Dendritic cell treated with granulocyte-macrophage colony-stimulating factor and Interleukin-4, amounts not matched to agents 40 ng/mL and 50 ng/mL, for 4 days (primary cell): ENCODE measurements at regions not wholly inside any gene's neighbourhood (a gene's known extent, or its start where the extent isn't known, plus 50 kb on each side); places are given as distances from the start of the nearest gene placed in this dataset.
"Not testable (repeated sequence)": the region's sequence is repeated elsewhere in the genome, so short reads cannot be mapped to it uniquely, and the experiment has no call there.

Source experiments
- H3K27ac Mint-ChIP-seq: one replicate; pipeline ENCODE4 v1.8.0; 2022; ENCODE audit warnings: mild to moderate bottlenecking, mixed read lengths
- H3K27me3 Mint-ChIP-seq: one replicate; pipeline ENCODE4 v1.8.0; 2022; ENCODE audit warnings: mild to moderate bottlenecking, mixed read lengths
- H3K36me3 Mint-ChIP-seq: one replicate; pipeline ENCODE4 v1.8.0; 2022; ENCODE audit warnings: low read depth, mixed read lengths
- H3K4me1 Mint-ChIP-seq: one replicate; pipeline ENCODE4 v1.8.0; 2022; ENCODE audit warnings: low read depth, mixed read lengths
- H3K4me3 Mint-ChIP-seq: one replicate; pipeline ENCODE4 v1.8.0; 2022; ENCODE audit warnings: mild to moderate bottlenecking, moderate library complexity, mixed read lengths
- H3K9me3 Mint-ChIP-seq: one replicate; pipeline ENCODE4 v1.8.0; 2022; ENCODE audit warnings: mixed read lengths
- intact Hi-C: fragments of 100-400 bp; cut with micrococcal nuclease; formaldehyde crosslinking; loops from one replicate; pipeline ENCODE4 v1.15.0; 2022

DNA sequence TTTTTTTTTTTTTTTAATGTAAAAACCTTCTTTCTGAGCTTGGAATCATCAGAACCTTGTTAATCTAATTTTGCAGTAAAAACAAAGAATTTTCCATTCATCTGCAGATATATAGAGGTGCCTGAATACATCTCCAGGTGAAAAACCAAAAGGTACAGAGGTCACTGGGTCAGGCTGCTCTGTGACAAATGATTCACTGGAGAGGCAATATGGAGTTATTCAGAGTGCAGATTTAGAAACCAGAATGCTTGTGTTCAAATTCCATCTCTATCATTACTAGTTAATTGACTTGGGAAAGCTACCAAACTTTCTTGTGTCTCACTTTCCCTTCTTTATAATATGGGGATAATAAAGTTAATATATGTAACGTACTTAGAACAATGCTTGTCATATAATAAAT lies 51.5 kb upstream of the C1orf53 start:
- Mint-ChIP-seq H3K9me3 (no peaks in the 10 kb centered on the region), H3K4me3 (no peak overlapping the region), H3K27me3 (no peaks in the 10 kb centered on the region), H3K4me1 (peaks cover 9% of the 10 kb centered on the region), H3K36me3 (no peaks in the 10 kb centered on the region), H3K27ac (no peak overlapping the region)
- intact Hi-C loops = no loop called here

DNA sequence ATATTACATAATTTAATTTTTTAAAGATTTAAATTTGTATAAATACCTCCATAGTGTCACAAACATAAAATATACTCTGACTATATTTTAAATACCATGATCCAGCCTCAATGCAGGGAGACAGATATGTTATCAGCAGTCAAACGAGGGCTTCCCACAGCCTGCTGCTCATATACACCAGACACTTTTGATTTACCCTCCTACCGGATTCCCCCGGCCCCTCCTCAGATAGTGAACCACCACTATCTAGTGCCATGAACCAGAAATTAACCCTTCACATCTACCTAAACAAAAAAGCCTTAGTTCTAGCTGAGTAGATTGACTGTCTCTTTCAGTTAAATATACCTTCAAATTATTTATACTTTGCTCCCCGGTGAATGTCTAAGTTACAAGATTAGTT lies 52.4 kb upstream of the C1orf53 start:
- Mint-ChIP-seq H3K36me3 (no peaks in the 10 kb centered on the region), H3K4me1 (peaks cover 9% of the 10 kb centered on the region), H3K27ac (no peak overlapping the region), H3K27me3 (no peaks in the 10 kb centered on the region), H3K9me3 (no peaks in the 10 kb centered on the region), H3K4me3 (no peak overlapping the region)
- intact Hi-C loops = no loop called here

DNA sequence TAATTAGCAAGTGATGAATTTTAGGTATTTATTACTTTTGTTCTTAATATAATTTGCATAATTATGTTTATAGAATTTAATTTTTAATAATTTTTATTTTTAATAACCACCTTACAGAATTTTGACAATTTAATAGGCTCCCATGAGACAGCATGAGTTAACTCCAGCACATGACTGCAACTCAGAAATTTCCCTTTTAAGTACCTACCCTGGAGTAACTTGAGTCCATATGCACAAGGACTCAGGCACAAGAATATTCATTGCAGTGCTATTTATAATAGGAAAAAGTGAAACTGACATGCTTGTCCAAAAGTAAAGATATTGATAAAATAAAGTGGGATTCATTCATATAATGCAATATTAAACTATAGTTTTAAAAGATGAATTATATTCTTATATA lies 54.1 kb upstream of the C1orf53 start:
- Mint-ChIP-seq H3K4me1 (peaks cover 10% of the 10 kb centered on the region), H3K27me3 (no peaks in the 10 kb centered on the region), H3K27ac (no peak overlapping the region), H3K36me3 (no peaks in the 10 kb centered on the region), H3K9me3 (no peaks in the 10 kb centered on the region), H3K4me3 (no peak overlapping the region)
- intact Hi-C loops = no loop called here

DNA sequence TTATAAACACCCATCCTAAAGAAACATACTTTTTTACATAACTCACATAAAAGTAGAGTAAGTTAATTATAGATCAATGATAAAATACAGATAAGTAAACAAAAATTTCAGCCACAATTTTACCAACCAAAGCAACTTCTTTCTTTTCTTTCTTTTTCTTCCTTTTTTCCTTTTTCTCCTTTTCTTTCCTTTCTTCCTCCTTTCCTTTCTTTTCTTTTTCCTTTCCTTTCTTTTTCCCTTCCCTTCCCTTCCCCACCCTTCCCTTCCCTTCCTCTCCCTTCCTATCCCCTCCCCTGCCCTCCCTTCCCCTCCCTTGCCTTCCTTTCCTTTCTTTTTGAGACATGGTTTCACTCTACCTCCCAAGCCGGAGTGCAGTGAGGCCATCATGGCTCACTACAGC lies 56.5 kb upstream of the C1orf53 start:
- H3K27ac Mint-ChIP-seq = peak overlapping the region; percentile 58
- no peaks in the 10 kb centered on the region for H3K27me3 Mint-ChIP-seq
- H3K4me3 Mint-ChIP-seq = no peak overlapping the region
- intact Hi-C loops = no loop called here
- H3K36me3 Mint-ChIP-seq = no peaks in the 10 kb centered on the region
- H3K4me1 Mint-ChIP-seq = peaks cover 18% of the 10 kb centered on the region
- H3K9me3 Mint-ChIP-seq = no peaks in the 10 kb centered on the region

DNA sequence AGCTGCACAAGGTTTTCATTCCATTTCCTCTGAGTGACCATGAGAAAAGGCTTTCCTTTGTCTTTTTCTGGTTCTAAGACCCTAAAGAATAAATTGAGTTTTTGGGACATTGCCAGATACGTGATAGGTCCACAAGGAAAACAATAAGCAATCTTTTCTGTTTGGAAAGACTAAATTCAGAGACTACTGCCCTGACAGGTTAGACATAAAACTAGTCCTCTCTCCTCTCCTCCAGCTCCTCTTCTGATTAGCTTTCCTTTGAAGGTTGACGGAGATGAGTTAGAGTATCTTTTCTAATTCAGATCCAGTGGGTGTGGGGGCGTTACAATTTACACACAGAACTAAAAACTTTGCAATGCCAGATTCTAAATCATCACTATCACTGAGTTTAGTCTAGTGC lies 57.8 kb upstream of the C1orf53 start:
- Mint-ChIP-seq H3K27me3 (no peaks in the 10 kb centered on the region), H3K36me3 (no peaks in the 10 kb centered on the region), H3K4me3 (no peak overlapping the region), H3K4me1 (peaks cover 18% of the 10 kb centered on the region), H3K27ac (no peak overlapping the region), H3K9me3 (no peaks in the 10 kb centered on the region)
- intact Hi-C loops = no loop called here

DNA sequence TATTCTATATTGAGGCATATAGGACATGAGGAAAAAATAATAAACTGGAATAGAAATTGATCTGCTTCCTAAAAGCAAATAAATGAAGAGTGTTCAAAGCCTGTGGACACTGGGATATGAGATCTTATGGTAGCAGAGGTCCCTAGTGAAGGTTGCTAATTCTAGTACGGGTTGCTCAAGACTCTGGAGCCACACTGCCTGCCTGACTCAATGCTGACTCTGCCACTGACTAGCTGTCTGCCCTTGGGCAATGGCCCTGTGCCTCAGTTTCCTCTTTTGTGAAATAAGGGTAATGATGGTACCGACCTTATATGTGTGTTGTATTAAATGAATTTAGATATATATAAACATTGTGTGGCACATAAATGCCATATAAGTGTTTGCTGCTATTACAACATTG lies 59.0 kb upstream of the C1orf53 start:
- no peaks in the 10 kb centered on the region for H3K9me3 Mint-ChIP-seq
- H3K4me1 Mint-ChIP-seq = peaks cover 24% of the 10 kb centered on the region
- H3K36me3 Mint-ChIP-seq = no peaks in the 10 kb centered on the region
- intact Hi-C loops = no loop called here
- no peaks in the 10 kb centered on the region for H3K27me3 Mint-ChIP-seq
- no peak overlapping the region for H3K4me3 Mint-ChIP-seq
- H3K27ac Mint-ChIP-seq = peak overlapping the region; percentile 68

DNA sequence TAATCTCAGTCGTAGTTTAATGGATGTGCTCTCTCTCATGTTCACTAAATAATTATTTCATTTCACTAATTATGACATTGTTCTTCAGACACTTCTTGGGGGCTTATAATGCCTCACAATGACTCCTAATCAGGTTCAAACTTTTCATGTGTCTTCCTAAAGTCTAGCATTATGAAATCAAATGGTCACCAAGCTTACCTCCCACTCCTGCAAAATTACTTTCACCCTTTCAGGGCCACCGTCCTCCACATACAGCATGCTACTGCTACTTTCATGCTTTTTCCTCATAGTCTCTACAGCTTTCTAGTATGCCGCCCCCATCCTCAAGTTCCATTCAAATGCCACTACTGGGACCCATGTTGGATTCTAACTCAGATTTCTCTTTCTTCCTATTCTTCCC lies 59.8 kb upstream of the C1orf53 start:
- H3K36me3 Mint-ChIP-seq = no peaks in the 10 kb centered on the region

DNA sequence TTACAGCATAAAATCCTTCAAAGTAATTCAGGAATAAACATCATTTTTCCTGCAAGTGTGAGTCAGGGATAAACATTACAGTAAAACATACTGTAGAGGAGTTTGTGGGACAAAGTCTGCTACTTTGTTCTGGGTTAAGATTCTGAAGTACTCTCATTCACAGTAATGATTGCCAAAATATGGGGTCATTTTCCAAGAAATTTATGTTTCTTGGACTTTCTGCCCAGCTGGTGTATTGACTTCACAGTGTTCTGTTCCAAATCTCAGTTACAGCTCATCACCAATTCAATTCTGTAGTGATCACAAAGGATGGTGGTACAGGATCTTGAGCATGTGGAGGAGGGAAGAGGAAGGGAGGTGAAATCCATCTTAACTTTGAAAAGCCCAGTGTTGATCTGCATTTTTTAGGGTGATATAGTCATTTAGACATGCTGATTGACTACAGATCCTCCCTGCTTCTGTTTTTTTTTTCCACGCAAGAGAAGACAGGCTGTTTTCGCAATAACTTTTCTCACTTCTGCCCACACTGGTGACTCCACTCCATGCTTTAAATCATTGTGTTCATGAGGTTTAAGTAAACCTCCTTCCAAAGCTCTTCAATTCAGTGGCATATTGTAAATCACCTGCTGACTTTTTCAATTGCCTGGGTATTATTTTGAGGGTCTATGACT lies 60.4 kb upstream of the C1orf53 start:
- Mint-ChIP-seq H3K9me3 (no peaks in the 10 kb centered on the region), H3K36me3 (no peaks in the 10 kb centered on the region), H3K27me3 (no peaks in the 10 kb centered on the region), H3K27ac (peak overlapping the region; percentile 68), H3K4me3 (no peak overlapping the region), H3K4me1 (peaks cover 28% of the 10 kb centered on the region)
- intact Hi-C loops = loop anchor here (1.0 kb wide), 1 partner anchor 65 kb away; no protein-coding TSS in a partner anchor

More for the DNA sequence above, 59.8 kb upstream of the C1orf53 start:
- Mint-ChIP-seq H3K4me1 (peaks cover 28% of the 10 kb centered on the region), H3K4me3 (no peak overlapping the region), H3K27me3 (no peaks in the 10 kb centered on the region), H3K27ac (peak overlapping the region; percentile 68), H3K9me3 (no peaks in the 10 kb centered on the region)
- intact Hi-C loops = loop anchor here (1.0 kb wide), 1 partner anchor 65 kb away; no protein-coding TSS in a partner anchor

DNA sequence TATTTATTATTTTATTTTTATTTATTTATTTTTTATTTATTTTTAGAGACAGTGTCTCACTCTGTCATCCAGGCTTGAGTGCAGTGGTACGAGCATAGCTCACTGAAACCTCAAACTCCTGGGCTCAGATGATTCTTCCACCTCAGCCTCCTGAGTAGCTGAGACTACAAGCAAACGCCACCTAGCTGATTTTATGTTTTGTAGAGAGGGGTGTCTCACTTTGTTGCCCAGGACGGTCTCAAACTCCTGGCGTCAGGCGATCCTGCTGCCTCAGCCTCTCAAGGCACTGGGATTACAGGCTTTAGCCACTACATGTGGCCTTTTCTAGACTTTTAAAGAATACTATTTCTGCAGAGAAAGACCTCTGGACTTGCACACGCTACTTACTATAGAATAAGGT lies 61.3 kb upstream of the C1orf53 start:
- no peaks in the 10 kb centered on the region for H3K36me3 Mint-ChIP-seq
- H3K9me3 Mint-ChIP-seq = no peaks in the 10 kb centered on the region
- no peaks in the 10 kb centered on the region for H3K27me3 Mint-ChIP-seq
- intact Hi-C loops = no loop called here
- no peak overlapping the region for H3K4me3 Mint-ChIP-seq
- peak overlapping the region; percentile 68 for H3K27ac Mint-ChIP-seq
- H3K4me1 Mint-ChIP-seq = peaks cover 28% of the 10 kb centered on the region

DNA sequence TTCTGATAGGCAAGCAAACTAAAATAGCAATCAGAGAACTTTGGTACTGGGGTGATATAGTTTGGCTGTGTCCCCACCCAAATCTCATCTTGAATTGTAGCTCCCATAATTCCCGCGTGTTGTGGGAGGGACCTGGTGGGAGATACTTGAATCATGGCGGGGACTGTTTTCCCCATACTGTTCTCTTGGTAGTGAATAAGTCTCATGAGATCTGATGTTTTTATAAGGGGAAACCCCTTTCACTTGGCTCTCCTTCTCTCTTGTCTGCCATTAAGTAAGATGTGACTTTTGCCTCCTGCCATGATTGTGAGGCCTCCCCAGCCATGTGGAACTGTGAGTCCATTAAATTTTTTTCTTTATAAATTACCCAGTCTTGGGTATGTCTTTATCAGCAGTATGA lies 62.6 kb upstream of the C1orf53 start:
- H3K36me3 Mint-ChIP-seq, H3K4me3 Mint-ChIP-seq, H3K9me3 Mint-ChIP-seq, intact Hi-C loops, H3K27me3 Mint-ChIP-seq: not testable (repeated sequence)
- Mint-ChIP-seq H3K4me1 (peaks cover 28% of the 10 kb centered on the region), H3K27ac (peak overlapping the region; percentile 89)

DNA sequence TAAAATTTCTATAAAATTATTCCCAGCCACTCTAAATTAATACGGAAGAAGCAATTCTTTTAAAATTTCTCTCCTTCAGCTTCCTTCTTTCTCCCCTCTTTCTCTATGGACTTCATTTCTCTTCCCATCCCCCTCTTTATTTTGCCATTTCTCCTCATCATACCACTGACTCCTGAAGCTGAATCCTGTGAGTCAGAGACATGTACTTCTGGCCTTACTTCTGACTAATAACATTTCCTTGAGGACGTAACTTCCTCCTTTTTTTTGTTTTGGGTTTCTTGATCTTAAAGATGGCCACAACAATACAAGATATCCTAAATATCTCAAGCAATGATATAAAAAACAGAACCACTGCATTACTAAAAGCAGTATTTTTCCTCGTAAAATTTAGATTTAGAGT lies 63.6 kb upstream of the DENND1B start:
- Mint-ChIP-seq H3K4me3 (no peak overlapping the region), H3K4me1 (peaks cover 28% of the 10 kb centered on the region), H3K27ac (peak overlapping the region; percentile 89), H3K36me3 (no peaks in the 10 kb centered on the region), H3K9me3 (no peaks in the 10 kb centered on the region), H3K27me3 (no peaks in the 10 kb centered on the region)
- intact Hi-C loops = no loop called here

DNA sequence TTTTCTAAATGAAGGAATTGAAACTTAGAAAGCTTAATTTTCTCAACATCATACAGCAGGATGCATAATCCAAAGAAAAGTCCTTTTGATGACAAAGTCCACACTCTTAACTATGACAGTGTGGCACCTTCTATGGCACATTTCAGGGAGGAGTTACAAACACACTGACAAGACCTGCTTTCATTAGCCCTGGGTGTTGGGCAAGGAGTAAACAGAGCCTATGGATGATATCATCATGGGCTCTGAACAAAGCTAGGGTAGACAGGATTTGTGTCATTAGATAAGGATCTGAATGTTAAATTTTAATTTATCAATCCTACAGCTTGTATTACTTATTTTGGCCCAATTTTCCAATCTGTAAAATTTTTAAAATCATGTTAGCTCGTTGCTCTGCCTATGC lies 62.6 kb upstream of the DENND1B start:
- H3K4me3 Mint-ChIP-seq = no peak overlapping the region
- H3K9me3 Mint-ChIP-seq = no peaks in the 10 kb centered on the region
- intact Hi-C loops = no loop called here
- H3K27ac Mint-ChIP-seq = peak overlapping the region; percentile 89
- peaks cover 23% of the 10 kb centered on the region for H3K4me1 Mint-ChIP-seq
- no peaks in the 10 kb centered on the region for H3K36me3 Mint-ChIP-seq
- no peaks in the 10 kb centered on the region for H3K27me3 Mint-ChIP-seq

DNA sequence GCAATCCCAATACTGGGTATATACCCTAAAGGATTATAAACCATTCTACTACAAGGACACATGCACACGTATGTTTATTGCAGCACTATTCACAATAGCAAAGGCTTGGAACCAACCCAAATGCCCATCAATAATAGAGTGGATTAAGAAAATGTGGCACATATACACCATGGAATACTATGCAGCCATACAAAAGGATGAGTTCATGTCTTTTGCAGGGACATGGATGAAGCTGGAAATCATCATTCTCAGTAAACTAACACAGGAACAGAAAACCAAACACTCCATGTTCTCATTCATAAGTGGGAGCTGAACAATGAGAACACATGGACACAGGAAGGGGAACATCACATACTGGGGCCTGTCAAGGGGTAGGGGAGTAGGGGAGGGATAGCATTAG lies 61.1 kb upstream of the DENND1B start:
- intact Hi-C loops, H3K27me3 Mint-ChIP-seq, H3K4me3 Mint-ChIP-seq, H3K9me3 Mint-ChIP-seq, H3K36me3 Mint-ChIP-seq, H3K27ac Mint-ChIP-seq: not testable (repeated sequence)
- H3K4me1 Mint-ChIP-seq = peaks cover 11% of the 10 kb centered on the region

DNA sequence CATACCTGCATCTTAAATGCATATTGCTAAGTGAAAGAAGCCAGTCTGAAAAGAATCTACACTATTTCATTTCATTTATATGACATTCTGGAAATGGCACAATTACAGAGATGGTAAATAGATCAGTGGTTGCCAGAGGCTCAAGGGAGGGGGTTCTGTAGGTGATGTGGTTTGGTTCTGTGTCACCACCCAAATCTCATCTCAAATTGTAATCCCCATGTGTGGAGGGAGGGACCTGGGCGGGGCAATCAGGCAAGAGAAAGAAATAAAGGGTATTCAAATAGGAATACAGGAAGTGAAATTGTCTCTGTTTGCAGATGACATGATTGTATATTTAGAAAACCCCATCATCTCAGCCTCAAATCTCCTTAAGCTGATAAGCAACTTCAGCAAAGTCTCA lies 53.7 kb upstream of the DENND1B start:
- H3K36me3 Mint-ChIP-seq, H3K4me1 Mint-ChIP-seq, intact Hi-C loops, H3K27ac Mint-ChIP-seq, H3K27me3 Mint-ChIP-seq, H3K4me3 Mint-ChIP-seq: not testable (repeated sequence)
- H3K9me3 Mint-ChIP-seq = peaks cover 28% of the 10 kb centered on the region

DNA sequence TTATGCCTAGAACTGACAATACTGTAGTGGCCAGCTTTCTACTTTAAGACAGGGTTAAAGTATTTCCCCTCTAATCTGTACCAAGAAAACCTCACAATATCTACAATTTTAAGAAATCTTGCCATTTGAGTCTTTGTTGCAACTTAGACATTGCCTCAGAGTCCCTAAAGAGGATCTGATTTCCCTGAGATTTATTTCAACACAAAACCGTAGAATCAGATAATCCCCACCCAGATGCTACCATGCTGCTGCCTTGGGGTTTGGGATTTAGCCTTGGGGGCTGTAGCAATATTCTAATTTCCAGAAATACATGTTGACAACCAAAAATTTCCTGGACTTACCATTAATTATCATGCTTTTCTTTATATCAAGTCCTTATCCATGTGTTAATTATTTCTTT lies 50.3 kb upstream of the DENND1B start:
- Mint-ChIP-seq H3K27ac (no peak overlapping the region), H3K36me3 (no peaks in the 10 kb centered on the region), H3K27me3 (no peaks in the 10 kb centered on the region), H3K9me3 (peaks cover 12% of the 10 kb centered on the region), H3K4me1 (peaks cover 9% of the 10 kb centered on the region), H3K4me3 (no peak overlapping the region)
- intact Hi-C loops = no loop called here
